ENCODE measurements at regions not wholly inside any gene's neighbourhood (a gene's known extent, or its start where the extent isn't known, plus 50 kb on each side); places are given as distances from the start of the nearest gene placed in this dataset.

GRCh38 chr5:155125551-155126095 is 112.1 kb downstream of the KIF4B start:
- Histone ChIP-seq H3K4me1 (replicated peaks; ENCODE audit: insufficient read depth) (no peaks in the 10 kb centered on the region), H3K9me2 (ENCODE audit: insufficient read depth) (no peaks in the 10 kb centered on the region; the same call in 1 of the 2 replicates), H3K9me3 (ENCODE audit: insufficient read depth, low read depth) (no peaks in the 10 kb centered on the region), H2AFZ (no peak overlapping the region), H3K4me2 (no peak overlapping the region), H3F3A (ENCODE audit: insufficient read depth, low read depth) (no peaks in the 10 kb centered on the region), H3K4me3 (no peak overlapping the region), H3K27ac (no peak overlapping the region), H3K36me3 (ENCODE audit: low read depth) (no peaks in the 10 kb centered on the region), H3K27me3 (ENCODE audit: insufficient read depth, low read depth) (peaks cover 24% of the 10 kb centered on the region), H4K20me1 (ENCODE audit: insufficient read depth) (no peaks in the 10 kb centered on the region), H3K79me2 (ENCODE audit: low read depth) (no peaks in the 10 kb centered on the region)
- POLR2A ChIA-PET (ENCODE audit: unreplicated experiment) = no interaction called here
- TF ChIP-seq, protein P1, sequence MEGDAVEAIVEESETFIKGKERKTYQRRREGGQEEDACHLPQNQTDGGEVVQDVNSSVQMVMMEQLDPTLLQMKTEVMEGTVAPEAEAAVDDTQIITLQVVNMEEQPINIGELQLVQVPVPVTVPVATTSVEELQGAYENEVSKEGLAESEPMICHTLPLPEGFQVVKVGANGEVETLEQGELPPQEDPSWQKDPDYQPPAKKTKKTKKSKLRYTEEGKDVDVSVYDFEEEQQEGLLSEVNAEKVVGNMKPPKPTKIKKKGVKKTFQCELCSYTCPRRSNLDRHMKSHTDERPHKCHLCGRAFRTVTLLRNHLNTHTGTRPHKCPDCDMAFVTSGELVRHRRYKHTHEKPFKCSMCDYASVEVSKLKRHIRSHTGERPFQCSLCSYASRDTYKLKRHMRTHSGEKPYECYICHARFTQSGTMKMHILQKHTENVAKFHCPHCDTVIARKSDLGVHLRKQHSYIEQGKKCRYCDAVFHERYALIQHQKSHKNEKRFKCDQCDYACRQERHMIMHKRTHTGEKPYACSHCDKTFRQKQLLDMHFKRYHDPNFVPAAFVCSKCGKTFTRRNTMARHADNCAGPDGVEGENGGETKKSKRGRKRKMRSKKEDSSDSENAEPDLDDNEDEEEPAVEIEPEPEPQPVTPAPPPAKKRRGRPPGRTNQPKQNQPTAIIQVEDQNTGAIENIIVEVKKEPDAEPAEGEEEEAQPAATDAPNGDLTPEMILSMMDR (conservative IDR thresholded peaks at IDR 0.05) = no peak
- no peak for TF ChIP-seq EZH2 (IDR thresholded peaks at IDR 0.05; ENCODE audit: low read depth)
- DNase-seq = no peak
- intact Hi-C loops (cut with micrococcal nuclease; ENCODE audit: unreplicated experiment) = no loop called here
- BruUV-seq (replicated peaks) = no TSS peak
- CTCF ChIA-PET = no interaction called here

DNA sequence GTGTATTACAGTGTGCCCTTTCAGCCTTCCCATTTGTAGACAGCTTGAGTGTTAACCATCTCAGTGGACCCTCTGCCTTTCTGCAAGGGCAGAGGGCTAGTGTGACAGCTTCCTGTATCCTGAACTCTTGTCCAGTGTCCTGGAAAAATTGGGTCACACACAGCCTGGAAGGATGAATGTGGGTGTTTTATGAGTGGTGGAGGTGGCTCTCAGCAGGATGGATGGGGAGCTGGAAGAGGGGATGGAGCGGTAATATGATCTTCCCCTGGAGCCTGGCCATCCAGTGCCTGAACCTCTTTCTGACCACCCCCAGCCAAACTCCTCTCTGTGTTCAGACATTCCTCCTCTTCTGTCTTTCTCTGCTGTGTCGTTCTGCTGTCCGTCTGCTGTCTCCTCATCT is 113.0 kb downstream of the KIF4B start:
- Histone ChIP-seq H3K27ac (no peak overlapping the region), H3K36me3 (ENCODE audit: low read depth) (no peaks in the 10 kb centered on the region), H3K4me2 (no peak overlapping the region), H3K27me3 (ENCODE audit: insufficient read depth, low read depth) (peaks cover 24% of the 10 kb centered on the region), H3K9me3 (ENCODE audit: insufficient read depth, low read depth) (no peaks in the 10 kb centered on the region), H4K20me1 (ENCODE audit: insufficient read depth) (no peaks in the 10 kb centered on the region), H3K4me3 (no peak overlapping the region), H3K9me2 (ENCODE audit: insufficient read depth) (no peaks in the 10 kb centered on the region; the same call in 1 of the 2 replicates), H3K79me2 (ENCODE audit: low read depth) (no peaks in the 10 kb centered on the region), H2AFZ (no peak overlapping the region), H3K4me1 (replicated peaks; ENCODE audit: insufficient read depth) (no peaks in the 10 kb centered on the region), H3F3A (ENCODE audit: insufficient read depth, low read depth) (no peaks in the 10 kb centered on the region)
- no peak for DNase-seq
- intact Hi-C loops (cut with micrococcal nuclease; ENCODE audit: unreplicated experiment) = no loop called here
- CTCF ChIA-PET = no interaction called here
- BruUV-seq (replicated peaks) = no TSS peak
- POLR2A ChIA-PET (ENCODE audit: unreplicated experiment) = no interaction called here
- TF ChIP-seq, protein P1 (conservative IDR thresholded peaks at IDR 0.05) = no peak
- no peak for TF ChIP-seq EZH2 (IDR thresholded peaks at IDR 0.05; ENCODE audit: low read depth)

DNA sequence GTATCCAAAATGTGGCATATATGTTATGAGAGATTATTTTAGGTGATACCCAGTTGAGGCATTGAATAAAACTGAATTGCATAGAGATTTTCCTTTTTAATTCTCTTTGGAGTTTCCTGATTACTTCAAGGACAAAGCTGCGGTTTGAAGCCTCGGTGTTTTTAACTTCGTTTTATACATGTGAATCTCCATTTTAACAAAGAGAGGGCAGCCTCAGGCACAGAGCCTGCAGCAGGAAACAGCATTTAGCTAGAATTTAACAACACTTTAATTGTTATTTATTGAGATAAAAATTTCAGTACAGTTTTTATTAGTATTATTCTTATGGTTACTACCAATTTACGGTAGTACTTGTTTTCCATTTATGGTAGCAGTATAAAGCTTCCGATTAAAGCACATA is 114.0 kb downstream of the KIF4B start:
- H2AFZ ChIP-seq = no peak overlapping the region
- H3K27me3 ChIP-seq (ENCODE audit: insufficient read depth, low read depth) = peaks cover 24% of the 10 kb centered on the region
- no peaks in the 10 kb centered on the region for H3K79me2 ChIP-seq (ENCODE audit: low read depth)
- TF ChIP-seq EZH2 (IDR thresholded peaks at IDR 0.05; ENCODE audit: low read depth) = no peak
- TF ChIP-seq, protein P1 (conservative IDR thresholded peaks at IDR 0.05) = no peak
- BruUV-seq (replicated peaks) = no TSS peak
- H3K9me2 ChIP-seq (ENCODE audit: insufficient read depth) = no peaks in the 10 kb centered on the region; the same call in 1 of the 2 replicates
- no peaks in the 10 kb centered on the region for H3F3A ChIP-seq (ENCODE audit: insufficient read depth, low read depth)
- DNase-seq = no peak
- H3K4me2 ChIP-seq = no peak overlapping the region
- no peaks in the 10 kb centered on the region for H3K36me3 ChIP-seq (ENCODE audit: low read depth)
- CTCF ChIA-PET = no interaction called here
- intact Hi-C loops (cut with micrococcal nuclease; ENCODE audit: unreplicated experiment) = no loop called here
- no peak overlapping the region for H3K27ac ChIP-seq
- POLR2A ChIA-PET (ENCODE audit: unreplicated experiment) = no interaction called here
- no peak overlapping the region for H3K4me3 ChIP-seq
- H4K20me1 ChIP-seq (ENCODE audit: insufficient read depth) = no peaks in the 10 kb centered on the region
- H3K4me1 ChIP-seq (replicated peaks; ENCODE audit: insufficient read depth) = no peaks in the 10 kb centered on the region
- H3K9me3 ChIP-seq (ENCODE audit: insufficient read depth, low read depth) = no peaks in the 10 kb centered on the region

All from PC-9 (cell line).